Suppressor macrophage (primary cell): ENCODE measurements at regions not wholly inside any gene's neighbourhood (a gene's known extent, or its start where the extent isn't known, plus 50 kb on each side); places are given as distances from the start of the nearest gene placed in this dataset.

Experiments used
- DNase-seq, 4 experiments: peaks; one replicate each; pipeline ENCODE4 v3.0.0-alpha.2; 2020 to 2022

DNA sequence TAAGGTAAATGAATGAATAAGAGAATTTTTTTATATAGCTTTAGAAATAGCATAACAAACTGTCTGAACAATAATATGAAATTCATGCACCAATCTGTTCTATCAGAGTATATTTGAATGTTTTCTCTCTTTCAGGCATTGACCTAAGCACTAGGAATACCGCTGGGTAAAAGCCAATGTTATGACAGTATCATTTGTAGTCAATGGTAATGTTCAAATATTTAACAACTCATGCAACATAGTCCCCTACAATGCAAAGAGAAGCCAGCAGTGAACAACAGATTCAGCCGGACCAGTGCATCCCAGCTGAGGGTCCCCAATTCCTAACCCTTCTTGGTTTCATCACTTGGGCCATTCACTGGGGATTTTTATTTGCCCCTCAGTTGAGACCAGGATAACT is 52.6 kb upstream of the MYCBP2 start:
- no peak for DNase-seq

DNA sequence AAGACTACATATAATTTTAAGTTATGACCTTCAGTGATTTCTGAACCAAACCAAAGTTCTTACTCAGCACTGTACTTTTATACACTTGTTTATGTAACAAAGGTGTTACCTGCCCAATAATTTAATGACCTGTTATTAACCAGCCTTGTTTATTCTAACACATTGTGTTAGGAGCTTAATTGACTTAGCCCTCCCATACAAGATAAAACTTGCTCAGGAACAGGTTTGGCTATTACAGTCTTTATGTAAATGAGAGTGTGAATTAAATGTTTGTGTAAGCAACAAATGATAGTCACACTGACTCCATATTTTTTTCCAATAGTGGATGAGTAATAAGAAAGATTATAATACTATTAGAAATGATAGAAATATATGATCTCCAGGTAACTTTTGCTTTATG is 51.8 kb upstream of the MYCBP2 start:
- no peak for DNase-seq

DNA sequence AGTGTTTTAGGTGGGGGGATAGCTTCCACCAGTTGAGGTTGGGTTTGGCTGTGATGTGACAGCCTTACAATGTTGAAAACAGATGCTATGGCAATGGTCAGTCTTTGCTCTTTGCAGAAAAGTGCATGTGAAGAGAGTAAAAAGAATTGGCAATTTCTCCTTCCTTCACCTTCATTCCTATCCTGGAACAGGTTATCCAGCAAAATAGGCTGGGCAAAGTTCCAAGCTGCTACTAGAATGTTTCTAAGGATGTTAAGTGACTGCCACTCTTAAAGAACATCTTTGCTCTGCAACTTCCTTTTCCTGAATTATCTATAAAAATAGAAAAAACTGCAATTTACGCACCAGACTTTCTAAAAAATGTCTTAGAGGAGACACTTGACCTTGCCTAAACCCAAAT is 50.1 kb upstream of the MYCBP2 start:
- DNase-seq = no peak
